ENCODE measurements at regions not wholly inside any gene's neighbourhood (a gene's known extent, or its start where the extent isn't known, plus 50 kb on each side); places are given as distances from the start of the nearest gene placed in this dataset.
A peak's percentile ranks its signal among the peaks of the same experiment; 100 is the strongest.

GRCh38 chr1:222168621-222169020 is 379.3 kb downstream of the HHIPL2 start:
- no peak for DNase-seq
- Mint-ChIP-seq H3K4me3 (ENCODE audit: low read depth, unreplicated experiment) (no peak overlapping the region), H3K27me3 (ENCODE audit: unreplicated experiment) (no peaks in the 10 kb centered on the region), H3K4me1 (ENCODE audit: low read depth, unreplicated experiment) (no peaks in the 10 kb centered on the region), H3K36me3 (ENCODE audit: insufficient read depth, unreplicated experiment) (no peaks in the 10 kb centered on the region), H3K27ac (ENCODE audit: unreplicated experiment) (no peak overlapping the region), H3K9me3 (ENCODE audit: low read depth, unreplicated experiment) (peaks cover 3% of the 10 kb centered on the region)
- BruUV-seq (replicated peaks), result no TSS peak
- TF ChIP-seq CTCF (IDR thresholded peaks at IDR 0.05; ENCODE audit: unreplicated experiment), result no peak
- intact Hi-C loops (cut with micrococcal nuclease; ENCODE audit: unreplicated experiment), result loop anchor here (5.0 kb wide), 1 partner anchor 176 kb away; no protein-coding TSS in a partner anchor
- CTCF ChIA-PET, result no interaction called here

- CTCF ChIA-PET, result no interaction called here
Observed at GRCh38 chr1:222167896-222168295, 380.0 kb downstream of the HHIPL2 start.

GRCh38 chr1:222167111-222167510 is 380.8 kb downstream of the HHIPL2 start:
- no peak overlapping the region for H3K4me3 Mint-ChIP-seq (ENCODE audit: low read depth, unreplicated experiment)
- intact Hi-C loops (cut with micrococcal nuclease; ENCODE audit: unreplicated experiment), result loop anchor here (1.0 to 5.0 kb wide), 3 partner anchors 70 to 689 kb away; no protein-coding TSS in a partner anchor
- H3K9me3 Mint-ChIP-seq (ENCODE audit: low read depth, unreplicated experiment), result peaks cover 3% of the 10 kb centered on the region
- no peaks in the 10 kb centered on the region for H3K4me1 Mint-ChIP-seq (ENCODE audit: low read depth, unreplicated experiment)
- CTCF ChIA-PET, result no interaction called here
- no peak overlapping the region for H3K27ac Mint-ChIP-seq (ENCODE audit: unreplicated experiment)
- BruUV-seq (replicated peaks), result no TSS peak
- peak; percentile 75 for DNase-seq
- H3K27me3 Mint-ChIP-seq (ENCODE audit: unreplicated experiment), result no peaks in the 10 kb centered on the region
- no peaks in the 10 kb centered on the region for H3K36me3 Mint-ChIP-seq (ENCODE audit: insufficient read depth, unreplicated experiment)
- peak; percentile 58 for TF ChIP-seq CTCF (IDR thresholded peaks at IDR 0.05; ENCODE audit: unreplicated experiment)

More at GRCh38 chr1:222167896-222168295, 380.0 kb downstream of the HHIPL2 start:
- Mint-ChIP-seq H3K9me3 (ENCODE audit: low read depth, unreplicated experiment) (peaks cover 3% of the 10 kb centered on the region), H3K36me3 (ENCODE audit: insufficient read depth, unreplicated experiment) (no peaks in the 10 kb centered on the region), H3K4me3 (ENCODE audit: low read depth, unreplicated experiment) (no peak overlapping the region), H3K27ac (ENCODE audit: unreplicated experiment) (no peak overlapping the region), H3K4me1 (ENCODE audit: low read depth, unreplicated experiment) (no peaks in the 10 kb centered on the region), H3K27me3 (ENCODE audit: unreplicated experiment) (no peaks in the 10 kb centered on the region)
- DNase-seq, result no peak
- BruUV-seq (replicated peaks), result no TSS peak
- TF ChIP-seq CTCF (IDR thresholded peaks at IDR 0.05; ENCODE audit: unreplicated experiment), result no peak
- intact Hi-C loops (cut with micrococcal nuclease; ENCODE audit: unreplicated experiment), result loop anchor here (1.0 to 5.0 kb wide), 3 partner anchors 71 to 690 kb away; no protein-coding TSS in a partner anchor

- H3K27me3 Mint-ChIP-seq (ENCODE audit: unreplicated experiment), result no peaks in the 10 kb centered on the region
- H3K4me3 Mint-ChIP-seq (ENCODE audit: low read depth, unreplicated experiment), result no peak overlapping the region
- intact Hi-C loops (cut with micrococcal nuclease; ENCODE audit: unreplicated experiment), result loop anchor here (2.0 to 5.0 kb wide), 2 partner anchors 69 to 173 kb away; no protein-coding TSS in a partner anchor
- H3K4me1 Mint-ChIP-seq (ENCODE audit: low read depth, unreplicated experiment), result no peaks in the 10 kb centered on the region
- DNase-seq, result no peak
- peaks cover 3% of the 10 kb centered on the region for H3K9me3 Mint-ChIP-seq (ENCODE audit: low read depth, unreplicated experiment)
- H3K27ac Mint-ChIP-seq (ENCODE audit: unreplicated experiment), result no peak overlapping the region
- CTCF ChIA-PET, result no interaction called here
- no peaks in the 10 kb centered on the region for H3K36me3 Mint-ChIP-seq (ENCODE audit: insufficient read depth, unreplicated experiment)
- no peak for TF ChIP-seq CTCF (IDR thresholded peaks at IDR 0.05; ENCODE audit: unreplicated experiment)
- BruUV-seq (replicated peaks), result no TSS peak
Observed at GRCh38 chr1:222165629-222166028, 382.3 kb downstream of the HHIPL2 start.

All from Calu3 (cell line).